IMR-90 (cell line): ENCODE measurements at regions not wholly inside any gene's neighbourhood (a gene's known extent, or its start where the extent isn't known, plus 50 kb on each side); places are given as distances from the start of the nearest gene placed in this dataset.

Experiments
- ATAC-seq: fragments of 200-7000 bp; cut with Tn5 transposase; 2 replicates; pipeline ENCODE4 v1.9.1; 2020; ENCODE audit warnings: low read depth, mild to moderate bottlenecking, moderate library complexity
- BruUV-seq: library from RNA; stranded (reverse); fragments of 400-500 nt; replicated peaks from 2 replicates; lab custom pipeline; 2021; lab: Mats Ljungman, UMichigan
- CTCF ChIA-PET: fragments of 300-600 bp; formaldehyde crosslinking; extraction: SDS; loops from one replicate; lab custom pipeline; 2021; ENCODE audit warnings: antibody characterized with exemption; lab: Yijun Ruan, JAX
- POLR2A ChIA-PET: fragments of 300-600 bp; sonication (Branson Sonifier 250); formaldehyde crosslinking; loops from one replicate; lab custom pipeline; 2022; ENCODE audit warnings: antibody characterized with exemption; ENCODE audit not compliant: unreplicated experiment; lab: Charles Lee
- DNase-seq: peaks from one replicate; pipeline ENCODE4 v3.0.0; 2013
- H2AFZ ChIP-seq: replicated peaks from 2 replicates; pipeline ENCODE3; 2013; ENCODE audit warnings: low read length, mild to moderate bottlenecking; ENCODE audit not compliant: poor library complexity
- H2AK5ac ChIP-seq: 2 replicates; pipeline ENCODE4 v1.6.1; 2013; ENCODE audit warnings: low read depth, low read length, inconsistent platforms
- H2AK9ac ChIP-seq: replicated peaks from 2 replicates; pipeline ENCODE3; 2013; ENCODE audit warnings: mild to moderate bottlenecking, low read depth, low read length, moderate library complexity; ENCODE audit not compliant: poor library complexity
- H2BK120ac ChIP-seq: 2 replicates; pipeline ENCODE4 v1.6.1; 2013; ENCODE audit warnings: low read depth, low read length, inconsistent platforms
- H2BK15ac ChIP-seq: 3 replicates; pipeline ENCODE4 v1.6.1; 2013; ENCODE audit warnings: low read depth, low read length, inconsistent platforms
- H2BK20ac ChIP-seq: 2 replicates; pipeline ENCODE4 v1.6.1; 2013; ENCODE audit warnings: low read depth, mild to moderate bottlenecking, inconsistent platforms, low read length, moderate library complexity
- H2BK5ac ChIP-seq: 2 replicates; pipeline ENCODE4 v1.6.1; 2013; ENCODE audit warnings: mild to moderate bottlenecking, low read depth, low read length, inconsistent platforms; ENCODE audit not compliant: poor library complexity, severe bottlenecking
- H3K14ac ChIP-seq: replicated peaks from 2 replicates; pipeline ENCODE4 v1.6.1; 2013; ENCODE audit warnings: low read depth, low read length, inconsistent platforms
- H3K18ac ChIP-seq: 2 replicates; pipeline ENCODE4 v1.6.1; 2013; ENCODE audit warnings: low read depth, low read length, control low read depth
- H3K23ac ChIP-seq: 2 replicates; pipeline ENCODE4 v1.6.1; 2013; ENCODE audit warnings: low read depth, low read length, inconsistent platforms
- H3K27ac ChIP-seq: 2 replicates; pipeline ENCODE4 v1.5.1; 2013; ENCODE audit warnings: mild to moderate bottlenecking, control low read depth, low read length; ENCODE audit not compliant: insufficient read depth
- H3K27me3 ChIP-seq: 2 replicates; pipeline ENCODE4 v1.6.1; 2013; ENCODE audit warnings: low read length; ENCODE audit not compliant: control insufficient read depth, insufficient read depth
- H3K36me3 ChIP-seq: 2 replicates; pipeline ENCODE4 v1.6.1; 2013; ENCODE audit warnings: low read length, mixed read lengths; ENCODE audit not compliant: control insufficient read depth, insufficient read depth
- H3K4ac ChIP-seq: 2 replicates; pipeline ENCODE4 v1.6.1; 2013; ENCODE audit warnings: low read depth, low read length, inconsistent platforms
- H3K4me1 ChIP-seq: 2 replicates; pipeline ENCODE4 v1.6.1; 2013; ENCODE audit warnings: low read length, mixed read lengths; ENCODE audit not compliant: control insufficient read depth, insufficient read depth
- H3K4me2 ChIP-seq: 2 replicates; pipeline ENCODE4 v1.6.1; 2013; ENCODE audit warnings: low read depth, mild to moderate bottlenecking, control low read depth, low read length, moderate library complexity
- H3K4me3 ChIP-seq: 2 replicates; pipeline ENCODE4 v1.5.1; 2013; ENCODE audit warnings: low read depth, mild to moderate bottlenecking, control low read depth, low read length, moderate library complexity; ENCODE audit not compliant: insufficient read depth
- H3K56ac ChIP-seq: 2 replicates; pipeline ENCODE4 v1.6.1; 2013; ENCODE audit warnings: low read length, inconsistent platforms; ENCODE audit not compliant: insufficient read depth; ENCODE audit errors: extremely low read depth
- H3K79me1 ChIP-seq, 2 experiments: 2 replicates each; pipeline ENCODE4 v1.6.1; 2013; ENCODE audit warnings: low read length in 2 of 2, inconsistent platforms in 1 of 2, low read depth in 1 of 2
- H3K9ac ChIP-seq: 2 replicates; pipeline ENCODE4 v1.6.1; 2013; ENCODE audit warnings: low read depth, low read length, control low read depth
- H3K9me1 ChIP-seq: 2 replicates; pipeline ENCODE4 v1.6.1; 2013; ENCODE audit warnings: low read length, inconsistent platforms; ENCODE audit not compliant: insufficient read depth
- H3K9me3 ChIP-seq: 2 replicates; pipeline ENCODE4 v1.6.1; 2013; ENCODE audit warnings: low read length; ENCODE audit not compliant: control insufficient read depth, insufficient read depth
- H4K20me1 ChIP-seq: 2 replicates; pipeline ENCODE4 v1.6.1; 2013; ENCODE audit warnings: low read length, inconsistent platforms; ENCODE audit not compliant: insufficient read depth
- H4K5ac ChIP-seq: 2 replicates; pipeline ENCODE4 v1.6.1; 2013; ENCODE audit warnings: mild to moderate bottlenecking, low read depth, low read length, control low read depth
- H4K8ac ChIP-seq, 2 experiments: 2 replicates each; pipeline ENCODE4 v1.6.1; 2013; ENCODE audit warnings: low read depth in 2 of 2, low read length in 2 of 2, control low read depth in 1 of 2, inconsistent platforms in 1 of 2
- H4K91ac ChIP-seq: 2 replicates; pipeline ENCODE4 v1.6.1; 2013; ENCODE audit warnings: low read depth, low read length, inconsistent platforms; ENCODE audit not compliant: insufficient read depth
- BHLHE40 ChIP-seq: fragments of 150-350 bp; IDR thresholded peaks from 2 replicates; pipeline ENCODE4 v1.6.1; 2016; ENCODE audit warnings: mild to moderate bottlenecking, low read depth, low read length
- CEBPB ChIP-seq: IDR thresholded peaks from 2 replicates; pipeline ENCODE4 v1.6.1; 2012; ENCODE audit warnings: low read depth, low read length, improper control_type of control experiment
- CHD1 ChIP-seq: IDR thresholded peaks from 2 replicates; pipeline ENCODE4 v1.6.1; 2012; ENCODE audit warnings: low read depth, low read length, improper control_type of control experiment
- FOS ChIP-seq: fragments of 150-350 bp; IDR thresholded peaks from 2 replicates; pipeline ENCODE4 v1.6.1; 2016; ENCODE audit warnings: low read depth, low read length
- MAFK ChIP-seq: IDR thresholded peaks from 2 replicates; pipeline ENCODE4 v1.6.1; 2012; ENCODE audit warnings: low read depth, low read length, improper control_type of control experiment
- MAZ ChIP-seq: IDR thresholded peaks from 2 replicates; pipeline ENCODE4 v1.6.1; 2012; ENCODE audit warnings: low read depth, mild to moderate bottlenecking, low read length, improper control_type of control experiment, moderate library complexity, borderline replicate concordance
- MXI1 ChIP-seq: IDR thresholded peaks from 2 replicates; pipeline ENCODE4 v1.6.1; 2012; ENCODE audit warnings: low read depth, mild to moderate bottlenecking, low read length, moderate library complexity, borderline replicate concordance
- NFE2L2 ChIP-seq: fragments of 150-350 bp; IDR thresholded peaks from 2 replicates; pipeline ENCODE4 v1.6.1; 2016; ENCODE audit warnings: low read depth, mild to moderate bottlenecking, low read length
- POLR2A ChIP-seq: IDR thresholded peaks from 2 replicates; pipeline ENCODE4 v1.6.1; 2012; ENCODE audit warnings: mild to moderate bottlenecking, low read depth, low read length
- RAD21 ChIP-seq: IDR thresholded peaks from 2 replicates; pipeline ENCODE4 v1.6.1; 2012; ENCODE audit warnings: low read length, improper control_type of control experiment
- RCOR1 ChIP-seq: IDR thresholded peaks from 2 replicates; pipeline ENCODE4 v1.6.1; 2012; ENCODE audit warnings: mild to moderate bottlenecking, low read length, improper control_type of control experiment; ENCODE audit not compliant: insufficient replicate concordance
- RFX5 ChIP-seq: IDR thresholded peaks from 2 replicates; pipeline ENCODE4 v1.8.0; 2012; ENCODE audit warnings: low read depth, mild to moderate bottlenecking, low read length, moderate library complexity
- SMC3 ChIP-seq: fragments of 150-350 bp; IDR thresholded peaks from 2 replicates; pipeline ENCODE4 v1.6.1; 2016; ENCODE audit warnings: low read depth, mild to moderate bottlenecking, antibody characterized with exemption, low read length, moderate library complexity
- WGBS, 2 experiments: methylation state at CpG; one replicate each; pipeline versions ENCODE4 v1.1.5 to v1.1.7; 2013; ENCODE audit warnings: missing lambda C conversion rate in 2 of 2; ENCODE audit not compliant: insufficient read length in 1 of 2; ENCODE audit errors: extremely low coverage in 2 of 2; 5-methylcytosine and 5-hydroxymethylcytosine counted together
- dilution Hi-C: fragments of 300-500 bp; cut with HindIII; formaldehyde crosslinking; loops from one replicate; pipeline ENCODE4 v1.14.3; 2018; ENCODE audit warnings: low sequenced_read_pairs; ENCODE audit not compliant: unreplicated experiment
- in situ Hi-C: fragments of 300-500 bp; cut with MboI; formaldehyde crosslinking; loops from 3 replicates; pipeline ENCODE4 v1.14.3; 2019; ENCODE audit warnings: low sequenced_read_pairs, inconsistent platforms, mixed read lengths
- intact Hi-C: fragments of 100-400 bp; cut with micrococcal nuclease; formaldehyde crosslinking; loops from 2 replicates; pipeline ENCODE4 v1.10.0; 2022
- TF ChIP-seq, protein P1 (sequence below): conservative IDR thresholded peaks from 2 replicates; pipeline ENCODE4 v1.5.1; 2012; ENCODE audit warnings: mild to moderate bottlenecking, low read depth, low read length, improper control_type of control experiment
- TF ChIP-seq, protein P2 (sequence below): fragments of 150-350 bp; IDR thresholded peaks from 2 replicates; pipeline ENCODE4 v1.6.1; 2017; ENCODE audit warnings: mild to moderate bottlenecking, antibody characterized with exemption, low read length, low read depth
- TF ChIP-seq, protein P3 (sequence below): fragments of 150-350 bp; IDR thresholded peaks from 2 replicates; pipeline ENCODE4 v1.6.1; 2016; ENCODE audit warnings: low read depth, mild to moderate bottlenecking, low read length, moderate library complexity, borderline replicate concordance

DNA sequence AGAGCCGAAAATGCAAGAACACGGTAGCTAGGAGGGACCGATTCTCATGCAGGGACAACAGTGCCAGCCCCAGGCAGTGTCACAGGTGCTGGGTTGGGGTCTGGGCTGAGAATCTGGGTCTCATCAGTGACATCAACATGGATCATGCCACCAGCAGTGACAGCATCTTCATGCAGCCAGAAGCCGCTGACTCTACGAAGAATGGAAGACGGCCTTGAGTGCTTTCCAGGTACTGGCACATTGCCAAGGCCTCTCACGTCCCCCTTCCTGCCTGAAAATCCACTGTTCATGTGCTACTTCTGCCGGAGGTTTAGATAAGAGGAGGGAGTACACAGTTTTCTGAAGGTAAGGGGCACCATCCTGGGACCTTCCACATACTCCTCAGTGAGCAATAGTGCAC, 141.1 kb upstream of the FOXQ1 start:
- Histone ChIP-seq H2BK120ac (no peak overlapping the region), H2BK20ac (no peak overlapping the region), H2AK9ac (no peak overlapping the region), H3K4me1 (no peaks in the 10 kb centered on the region), H4K8ac (no peak overlapping the region), H2BK15ac (no peak overlapping the region), H4K91ac (no peak overlapping the region), H3K9me3 (no peaks in the 10 kb centered on the region), H3K18ac (no peak overlapping the region), H4K20me1 (no peaks in the 10 kb centered on the region), H3K27me3 (no peaks in the 10 kb centered on the region; the same call in 1 of the 2 replicates), H3K36me3 (no peaks in the 10 kb centered on the region), H3K9me1 (no peaks in the 10 kb centered on the region), H2AK5ac (no peak overlapping the region), H4K5ac (no peak overlapping the region), H3K23ac (no peak overlapping the region), H3K56ac (no peak overlapping the region), H3K4me3 (no peak overlapping the region), H3K27ac (no peak overlapping the region), H3K79me1 (no peaks in the 10 kb centered on the region), H2AFZ (no peak overlapping the region), H3K4ac (no peak overlapping the region), H2BK5ac (no peak overlapping the region), H3K9ac (no peak overlapping the region), H3K4me2 (no peak overlapping the region), H3K14ac (no peak overlapping the region)
- ATAC-seq (no peak), DNase-seq (no peak)
- dilution Hi-C loops: no loop called here
- no CpG with 5 or more reads among the region's 8 CpGs for WGBS, 2 experiments
- TF ChIP-seq RFX5 (no peak), BHLHE40 (no peak), SMC3 (no peak), MXI1 (no peak), RCOR1 (no peak), MAZ (no peak), FOS (no peak), CEBPB (no peak), NFE2L2 (no peak), POLR2A (no peak), MAFK (no peak), CHD1 (no peak), RAD21 (no peak)
- TF ChIP-seq, protein P1, sequence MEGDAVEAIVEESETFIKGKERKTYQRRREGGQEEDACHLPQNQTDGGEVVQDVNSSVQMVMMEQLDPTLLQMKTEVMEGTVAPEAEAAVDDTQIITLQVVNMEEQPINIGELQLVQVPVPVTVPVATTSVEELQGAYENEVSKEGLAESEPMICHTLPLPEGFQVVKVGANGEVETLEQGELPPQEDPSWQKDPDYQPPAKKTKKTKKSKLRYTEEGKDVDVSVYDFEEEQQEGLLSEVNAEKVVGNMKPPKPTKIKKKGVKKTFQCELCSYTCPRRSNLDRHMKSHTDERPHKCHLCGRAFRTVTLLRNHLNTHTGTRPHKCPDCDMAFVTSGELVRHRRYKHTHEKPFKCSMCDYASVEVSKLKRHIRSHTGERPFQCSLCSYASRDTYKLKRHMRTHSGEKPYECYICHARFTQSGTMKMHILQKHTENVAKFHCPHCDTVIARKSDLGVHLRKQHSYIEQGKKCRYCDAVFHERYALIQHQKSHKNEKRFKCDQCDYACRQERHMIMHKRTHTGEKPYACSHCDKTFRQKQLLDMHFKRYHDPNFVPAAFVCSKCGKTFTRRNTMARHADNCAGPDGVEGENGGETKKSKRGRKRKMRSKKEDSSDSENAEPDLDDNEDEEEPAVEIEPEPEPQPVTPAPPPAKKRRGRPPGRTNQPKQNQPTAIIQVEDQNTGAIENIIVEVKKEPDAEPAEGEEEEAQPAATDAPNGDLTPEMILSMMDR: no peak
- TF ChIP-seq, protein P2, sequence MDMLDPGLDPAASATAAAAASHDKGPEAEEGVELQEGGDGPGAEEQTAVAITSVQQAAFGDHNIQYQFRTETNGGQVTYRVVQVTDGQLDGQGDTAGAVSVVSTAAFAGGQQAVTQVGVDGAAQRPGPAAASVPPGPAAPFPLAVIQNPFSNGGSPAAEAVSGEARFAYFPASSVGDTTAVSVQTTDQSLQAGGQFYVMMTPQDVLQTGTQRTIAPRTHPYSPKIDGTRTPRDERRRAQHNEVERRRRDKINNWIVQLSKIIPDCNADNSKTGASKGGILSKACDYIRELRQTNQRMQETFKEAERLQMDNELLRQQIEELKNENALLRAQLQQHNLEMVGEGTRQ: no peak
- TF ChIP-seq, protein P3, sequence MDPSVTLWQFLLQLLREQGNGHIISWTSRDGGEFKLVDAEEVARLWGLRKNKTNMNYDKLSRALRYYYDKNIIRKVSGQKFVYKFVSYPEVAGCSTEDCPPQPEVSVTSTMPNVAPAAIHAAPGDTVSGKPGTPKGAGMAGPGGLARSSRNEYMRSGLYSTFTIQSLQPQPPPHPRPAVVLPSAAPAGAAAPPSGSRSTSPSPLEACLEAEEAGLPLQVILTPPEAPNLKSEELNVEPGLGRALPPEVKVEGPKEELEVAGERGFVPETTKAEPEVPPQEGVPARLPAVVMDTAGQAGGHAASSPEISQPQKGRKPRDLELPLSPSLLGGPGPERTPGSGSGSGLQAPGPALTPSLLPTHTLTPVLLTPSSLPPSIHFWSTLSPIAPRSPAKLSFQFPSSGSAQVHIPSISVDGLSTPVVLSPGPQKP: no peak
- BruUV-seq: no TSS peak
- in situ Hi-C loops: no loop called here
- CTCF ChIA-PET: no interaction called here
- intact Hi-C loops: no loop called here
- POLR2A ChIA-PET: no interaction called here
